Psoas muscle (tissue), 7 donors: ENCODE measurements at regions not wholly inside any gene's neighbourhood (a gene's known extent, or its start where the extent isn't known, plus 50 kb on each side); places are given as distances from the start of the nearest gene placed in this dataset.

ENCODE experiments used
- ATAC-seq, 4 donors: fragments of 200-7000 bp; cut with Tn5 transposase; one replicate each; pipeline ENCODE4 v1.9.1; 2020; ENCODE audit warnings: moderate library complexity in 3 of 4, mild to moderate bottlenecking in 2 of 4
- DNase-seq, 2 donors: peaks; one replicate each; pipeline ENCODE4 v3.0.0-alpha.2; 2020
- H3K27ac ChIP-seq: fragments of 200-600 bp; one replicate; pipeline ENCODE4 v1.8.0; 2022
- H3K27me3 ChIP-seq, 3 donors: fragments of 200-600 bp in 1 of 3; one replicate each; pipeline versions ENCODE4 v1.6.1 to v1.8.0; 2013 to 2022; ENCODE audit warnings: low read length in 2 of 3, mild to moderate bottlenecking in 2 of 3, moderate library complexity in 1 of 3; ENCODE audit not compliant: insufficient read depth in 3 of 3
- H3K36me3 ChIP-seq, 2 donors: fragments of 200-600 bp in 1 of 2; one replicate each; pipeline versions ENCODE4 v1.6.1 to v1.8.0; 2013 to 2022; ENCODE audit warnings: low read depth in 1 of 2, mild to moderate bottlenecking in 1 of 2, moderate library complexity in 1 of 2; ENCODE audit not compliant: insufficient read depth in 1 of 2
- H3K4me1 ChIP-seq: fragments of 200-600 bp; one replicate; pipeline ENCODE4 v1.8.0; 2022
- H3K4me3 ChIP-seq: fragments of 200-600 bp; one replicate; pipeline ENCODE4 v1.8.0; 2022; ENCODE audit warnings: mild to moderate bottlenecking
- H3K9me3 ChIP-seq: fragments of 200-600 bp; one replicate; pipeline ENCODE4 v1.8.0; 2022
- WGBS, 3 donors: extraction: QIAGEN DNeasy Blood & Tissue Kit; methylation state at CpG; one replicate each; pipeline versions ENCODE4 v1.1.6 to v1.1.7; 2013; 5-methylcytosine and 5-hydroxymethylcytosine counted together
- intact Hi-C, 2 donors: fragments of 100-400 bp; cut with DNase I; formaldehyde crosslinking; loops; one replicate each; pipeline versions ENCODE4 v1.11.0 to v1.14.2; 2022
- TF ChIP-seq, protein P1 (sequence below): fragments of 200-600 bp; IDR thresholded peaks from one replicate; pipeline ENCODE4 v1.8.0; 2022; ENCODE audit warnings: antibody characterized with exemption
- donor health status: healthy with polysubstance abuse.
- donor health status: DM: no; HTN: no; CAD: no; lungs with moderate emphysema.
- donor health status: Bipolar disorder and iron deficiency.
- donor health status: healthy.
- donor health status: DM: yes; HTN: yes; CAD: no.
- donor health status: DM: no; HTN: no; CAD: no.
- donor health status: DM: yes; HTN: yes; CAD: no.

DNA sequence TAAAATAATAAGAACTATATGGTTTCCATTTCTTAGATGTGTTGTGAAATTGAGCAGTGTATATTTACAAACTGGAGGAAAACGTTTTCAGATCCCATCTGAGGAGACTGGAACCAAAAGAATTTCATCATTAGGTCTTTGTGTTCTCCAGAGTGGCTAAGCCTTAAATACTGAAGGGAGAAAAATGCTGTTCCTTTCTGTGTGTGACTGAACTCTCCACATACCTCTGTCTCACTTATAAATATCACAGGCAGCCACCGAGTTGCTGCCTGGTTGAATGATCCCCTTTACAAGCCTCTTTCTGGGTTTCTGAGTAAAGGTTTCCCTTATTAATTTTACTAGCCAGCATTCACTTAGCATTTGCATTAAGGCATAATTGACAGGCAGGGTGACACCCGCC lies 913.9 kb upstream of the NR2F2 start:
- TF ChIP-seq, protein P1, sequence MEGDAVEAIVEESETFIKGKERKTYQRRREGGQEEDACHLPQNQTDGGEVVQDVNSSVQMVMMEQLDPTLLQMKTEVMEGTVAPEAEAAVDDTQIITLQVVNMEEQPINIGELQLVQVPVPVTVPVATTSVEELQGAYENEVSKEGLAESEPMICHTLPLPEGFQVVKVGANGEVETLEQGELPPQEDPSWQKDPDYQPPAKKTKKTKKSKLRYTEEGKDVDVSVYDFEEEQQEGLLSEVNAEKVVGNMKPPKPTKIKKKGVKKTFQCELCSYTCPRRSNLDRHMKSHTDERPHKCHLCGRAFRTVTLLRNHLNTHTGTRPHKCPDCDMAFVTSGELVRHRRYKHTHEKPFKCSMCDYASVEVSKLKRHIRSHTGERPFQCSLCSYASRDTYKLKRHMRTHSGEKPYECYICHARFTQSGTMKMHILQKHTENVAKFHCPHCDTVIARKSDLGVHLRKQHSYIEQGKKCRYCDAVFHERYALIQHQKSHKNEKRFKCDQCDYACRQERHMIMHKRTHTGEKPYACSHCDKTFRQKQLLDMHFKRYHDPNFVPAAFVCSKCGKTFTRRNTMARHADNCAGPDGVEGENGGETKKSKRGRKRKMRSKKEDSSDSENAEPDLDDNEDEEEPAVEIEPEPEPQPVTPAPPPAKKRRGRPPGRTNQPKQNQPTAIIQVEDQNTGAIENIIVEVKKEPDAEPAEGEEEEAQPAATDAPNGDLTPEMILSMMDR = no peak

DNA sequence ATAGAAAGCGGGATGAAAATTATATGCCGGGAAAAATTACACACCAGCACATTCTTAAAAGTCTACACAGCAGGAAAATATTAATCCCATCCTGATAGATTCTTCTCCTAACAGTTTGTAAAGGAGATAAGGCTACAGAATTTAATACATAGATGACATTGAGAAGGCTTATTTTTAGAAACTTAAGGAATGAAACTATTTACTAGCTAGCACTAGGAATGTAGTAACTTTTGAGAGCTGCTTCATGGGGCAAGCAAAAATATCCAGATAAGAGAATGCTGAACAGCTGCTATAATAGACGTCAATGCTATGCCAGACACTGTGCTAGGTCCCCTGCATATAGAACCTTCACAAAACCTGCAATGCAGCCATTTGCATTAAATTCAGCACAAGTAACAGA lies 912.7 kb upstream of the NR2F2 start:
- WGBS, 3 donors = 66 to 75% (median 69%) methylated on average over 3 of the region's 3 CpGs

More for the DNA sequence above, 913.9 kb upstream of the NR2F2 start:
- H3K27ac ChIP-seq = no peak overlapping the region
- no peak overlapping the region for H3K4me3 ChIP-seq
- intact Hi-C loops = no loop called here
- no peaks in the 10 kb centered on the region for H3K9me3 ChIP-seq
- 48 to 61% (median 48%) methylated on average over 3 of the region's 3 CpGs for WGBS, 3 donors
- ATAC-seq (no peak), DNase-seq (no peak)
- H3K4me1 ChIP-seq = no peaks in the 10 kb centered on the region
- no peaks in the 10 kb centered on the region for H3K27me3 ChIP-seq
- H3K36me3 ChIP-seq = no peaks in the 10 kb centered on the region

DNA sequence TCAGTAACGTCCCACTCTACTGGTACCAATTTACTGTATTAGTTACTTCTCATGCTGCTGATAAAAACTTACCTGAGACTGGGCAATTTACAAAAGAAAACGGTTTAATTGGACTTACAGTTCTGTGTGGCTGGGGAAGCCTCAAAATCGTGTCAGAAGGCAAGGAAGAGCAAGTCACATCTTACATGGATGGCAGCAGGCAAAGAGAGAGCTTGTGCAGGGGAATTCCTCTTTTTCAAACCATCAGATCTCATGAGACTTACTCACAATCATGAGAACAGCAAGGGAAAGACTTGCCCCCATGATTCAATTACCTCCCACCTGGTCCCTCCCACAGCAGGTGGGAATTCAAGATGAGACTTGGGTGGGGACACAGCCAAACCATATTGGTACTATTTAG lies 908.2 kb upstream of the NR2F2 start:
- H3K27ac ChIP-seq = no peak overlapping the region
- H3K4me3 ChIP-seq = no peak overlapping the region
- DNase-seq (no peak), ATAC-seq (no peak)
- TF ChIP-seq, protein P1 = no peak
- no peaks in the 10 kb centered on the region for H3K36me3 ChIP-seq
- WGBS, 3 donors = 75 to 78% (median 75%) methylated on average over 3 of the region's 3 CpGs
- H3K9me3 ChIP-seq = no peaks in the 10 kb centered on the region
- intact Hi-C loops = no loop called here
- H3K4me1 ChIP-seq = no peaks in the 10 kb centered on the region
- H3K27me3 ChIP-seq = no peaks in the 10 kb centered on the region

More for the DNA sequence above, 912.7 kb upstream of the NR2F2 start:
- Histone ChIP-seq H3K9me3 (no peaks in the 10 kb centered on the region), H3K27me3 (no peaks in the 10 kb centered on the region), H3K4me3 (no peak overlapping the region), H3K27ac (no peak overlapping the region), H3K36me3 (no peaks in the 10 kb centered on the region), H3K4me1 (no peaks in the 10 kb centered on the region)
- TF ChIP-seq, protein P1 = no peak
- ATAC-seq (no peak), DNase-seq (no peak)
- intact Hi-C loops = no loop called here

DNA sequence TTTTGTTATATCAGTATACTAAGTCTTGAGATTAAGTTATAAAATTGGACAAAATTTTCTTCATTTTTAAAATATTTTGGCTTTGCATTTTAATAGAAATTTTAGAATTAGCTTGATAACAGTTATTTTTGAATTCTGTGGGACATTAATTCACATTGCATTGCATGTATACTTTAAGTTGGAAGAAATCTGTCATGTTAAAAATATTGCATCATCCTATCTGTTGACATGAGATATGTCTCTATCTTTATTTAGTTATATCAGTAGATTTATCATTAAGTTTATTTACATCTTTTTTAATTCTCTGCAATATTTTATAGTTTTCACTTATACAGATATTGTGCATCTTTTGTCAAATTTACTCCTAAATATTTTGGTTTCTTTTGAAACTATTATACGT lies 904.6 kb upstream of the NR2F2 start:
- no peaks in the 10 kb centered on the region for H3K9me3 ChIP-seq
- no peak overlapping the region for H3K4me3 ChIP-seq
- no peaks in the 10 kb centered on the region for H3K27me3 ChIP-seq
- WGBS, 3 donors = 94 to 98% (median 96%) methylated on average over 1 of the region's 1 CpG
- intact Hi-C loops = no loop called here
- H3K27ac ChIP-seq = no peak overlapping the region
- H3K36me3 ChIP-seq = no peaks in the 10 kb centered on the region
- TF ChIP-seq, protein P1 = no peak
- DNase-seq (no peak), ATAC-seq (no peak)
- H3K4me1 ChIP-seq = no peaks in the 10 kb centered on the region

DNA sequence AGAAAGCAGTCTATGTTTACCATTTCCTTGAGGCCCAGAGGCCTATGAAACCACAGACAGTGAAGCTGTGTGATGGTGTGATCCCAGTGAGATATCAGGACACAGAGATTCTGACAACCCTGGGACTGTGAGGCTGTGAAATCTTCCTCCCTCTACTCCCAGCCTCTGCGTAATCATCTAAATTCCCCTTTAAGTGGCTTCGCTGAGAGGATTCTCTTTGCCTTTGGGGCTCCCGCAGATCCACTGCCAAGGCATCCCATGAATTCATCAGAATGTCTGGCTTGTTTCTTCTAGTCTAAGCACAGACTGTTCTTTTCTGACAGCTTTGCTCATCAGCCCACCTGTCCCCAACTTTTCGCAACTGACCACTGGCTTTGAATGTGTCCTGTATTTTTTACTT lies 901.2 kb upstream of the NR2F2 start:
- intact Hi-C loops = no loop called here
- no peaks in the 10 kb centered on the region for H3K27me3 ChIP-seq
- H3K4me1 ChIP-seq = no peaks in the 10 kb centered on the region
- WGBS, 3 donors = 27 to 72% (median 33%) methylated on average over 4 of the region's 4 CpGs
- H3K27ac ChIP-seq = no peak overlapping the region
- H3K4me3 ChIP-seq = no peak overlapping the region
- H3K9me3 ChIP-seq = no peaks in the 10 kb centered on the region
- DNase-seq (no peak), ATAC-seq (peak in 1 of 4 donors; percentile 24)
- no peaks in the 10 kb centered on the region for H3K36me3 ChIP-seq
- TF ChIP-seq, protein P1 = no peak
